ENCODE measurements at regions not wholly inside any gene's neighbourhood (a gene's known extent, or its start where the extent isn't known, plus 50 kb on each side); places are given as distances from the start of the nearest gene placed in this dataset.
A peak's percentile ranks its signal among the peaks of the same experiment; 100 is the strongest.
"Not testable (repeated sequence)": the region's sequence is repeated elsewhere in the genome, so short reads cannot be mapped to it uniquely, and the experiment has no call there.

DNA sequence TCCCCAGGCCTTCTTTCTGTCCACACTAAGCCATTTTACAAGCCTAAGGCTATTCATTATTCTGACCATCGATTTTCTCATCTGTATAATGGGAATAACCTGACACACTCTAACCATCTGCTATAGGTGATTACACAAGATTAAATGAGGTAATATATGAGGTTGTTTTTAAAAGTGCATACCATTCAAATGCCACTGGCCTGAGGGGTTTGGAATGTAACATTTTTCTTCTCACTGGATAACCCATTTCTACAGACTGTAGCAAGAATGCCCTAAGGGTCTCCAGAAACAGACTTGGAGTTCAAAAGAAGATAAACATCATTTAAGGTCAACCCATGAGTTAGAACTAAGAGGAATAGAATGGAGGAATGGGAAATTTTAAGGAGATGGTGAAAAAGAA is 111.7 kb upstream of the SETBP1 start:
- DNase-seq: no peak

- DNase-seq: no peak
These were observed 111.2 kb upstream of the SETBP1 start for GRCh38 chr18:44569391-44570055.

DNA sequence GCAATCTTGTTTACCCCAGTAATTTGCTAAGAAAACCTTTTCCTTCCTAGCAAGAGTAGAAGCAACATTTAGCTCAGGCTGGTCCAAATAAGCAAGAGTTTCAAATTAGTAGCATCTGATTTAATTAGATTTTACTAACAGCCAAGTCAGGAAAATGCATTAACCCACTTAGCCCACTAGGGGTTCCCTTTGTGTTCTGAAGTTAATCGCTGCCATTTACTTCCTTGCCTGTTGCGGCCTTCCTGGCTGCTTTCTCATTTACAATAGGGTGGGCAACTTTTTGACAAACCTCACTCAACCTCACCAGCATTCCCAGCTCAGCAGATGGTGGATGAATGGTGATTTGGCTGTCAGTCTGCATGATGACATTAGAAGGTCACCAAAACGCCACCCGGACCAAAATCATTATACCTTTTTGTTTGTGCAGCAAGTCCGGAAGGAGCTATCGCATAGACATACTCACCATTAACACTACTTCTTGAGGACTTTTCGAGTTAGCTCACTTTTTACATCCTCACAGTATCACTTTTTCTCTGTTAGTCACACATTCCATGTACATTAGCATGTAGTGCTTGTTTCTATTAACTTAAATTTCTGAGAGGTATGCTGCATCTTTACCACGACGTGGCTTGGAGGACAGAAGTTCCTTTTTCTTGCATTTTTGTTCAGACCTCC is 101.5 kb upstream of the SETBP1 start:
- DNase-seq: no peak

DNA sequence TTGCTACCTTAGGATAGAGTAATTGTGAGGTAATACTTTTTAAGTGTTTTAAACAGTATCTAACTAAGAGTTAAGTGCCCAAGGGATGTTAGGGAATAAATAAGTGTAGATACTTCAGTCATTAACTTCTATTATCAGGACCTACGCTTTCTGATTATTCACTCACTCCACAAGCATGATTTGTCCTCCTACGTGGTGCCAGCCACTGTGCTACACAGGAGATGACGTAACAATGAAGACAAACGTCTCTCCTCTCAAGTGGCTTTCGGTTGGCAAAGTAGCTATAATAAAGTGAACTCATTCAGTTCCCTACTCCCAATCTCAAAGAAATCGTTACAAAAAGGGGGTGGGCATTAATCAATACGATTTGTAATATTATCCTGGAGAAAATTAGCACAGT is 100.9 kb upstream of the SETBP1 start:
- DNase-seq: no peak

DNA sequence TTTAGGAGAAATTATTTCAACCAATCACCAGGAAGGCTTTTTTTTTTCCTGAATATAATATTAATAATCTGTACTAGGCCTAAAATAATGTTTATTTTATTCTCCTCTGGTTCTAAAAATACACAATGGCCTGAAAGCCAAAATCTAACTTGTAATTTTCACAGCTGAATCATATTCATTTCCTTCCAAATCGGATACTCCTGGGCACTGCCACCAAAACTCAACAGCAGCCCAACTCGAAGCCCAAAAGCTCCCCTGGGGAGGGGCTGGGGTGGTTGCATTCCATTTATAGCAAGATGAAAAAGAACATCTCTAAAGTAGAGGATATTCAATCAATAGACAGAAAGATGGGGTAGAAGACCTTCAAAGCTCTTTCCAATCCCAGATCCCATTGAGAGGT is 100.5 kb upstream of the SETBP1 start:
- no peak for DNase-seq

- not testable (repeated sequence) for DNase-seq
These were observed 99.9 kb upstream of the SETBP1 start for GRCh38 chr18:44580782-44581181.

DNA sequence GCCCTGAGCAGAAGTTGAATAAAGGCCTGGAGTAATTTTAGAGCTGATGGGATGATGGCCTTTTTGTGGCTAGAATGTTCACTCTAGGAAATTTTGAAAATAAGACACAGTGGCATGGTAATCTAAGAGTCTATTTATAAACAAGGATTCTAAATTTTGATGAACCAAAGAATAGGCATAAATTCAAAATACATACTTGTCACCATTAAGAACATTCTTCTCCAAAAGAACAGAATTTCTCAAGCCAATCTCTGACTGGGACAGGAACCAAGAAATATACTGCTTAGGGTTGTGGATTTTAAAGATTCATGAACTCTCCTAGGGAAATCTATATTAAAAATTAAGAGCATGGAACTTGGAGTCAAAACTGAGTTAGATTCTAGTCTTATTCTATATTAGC is 98.2 kb upstream of the SETBP1 start:
- no peak for DNase-seq

DNA sequence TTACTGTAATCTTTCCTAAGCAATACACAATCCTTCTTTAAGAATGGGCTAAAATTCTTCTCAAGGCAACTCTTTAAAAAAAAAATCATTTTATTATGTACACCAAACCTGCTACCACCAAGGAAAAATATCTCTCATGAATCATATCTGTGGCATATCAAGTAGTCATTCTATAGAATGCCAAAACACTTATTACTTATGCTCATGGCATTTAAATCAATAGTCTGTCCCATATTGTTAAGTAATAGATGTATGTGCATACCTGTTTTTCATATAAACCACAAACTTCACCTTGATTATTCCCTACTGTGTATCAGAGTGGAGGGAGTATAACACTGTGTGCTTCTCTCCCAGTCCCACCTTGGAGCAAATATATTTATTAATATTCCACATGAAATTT is 95.8 kb upstream of the SETBP1 start:
- no peak for DNase-seq

- no peak for DNase-seq
These were observed 93.7 kb upstream of the SETBP1 start for GRCh38 chr18:44586782-44587524.

DNA sequence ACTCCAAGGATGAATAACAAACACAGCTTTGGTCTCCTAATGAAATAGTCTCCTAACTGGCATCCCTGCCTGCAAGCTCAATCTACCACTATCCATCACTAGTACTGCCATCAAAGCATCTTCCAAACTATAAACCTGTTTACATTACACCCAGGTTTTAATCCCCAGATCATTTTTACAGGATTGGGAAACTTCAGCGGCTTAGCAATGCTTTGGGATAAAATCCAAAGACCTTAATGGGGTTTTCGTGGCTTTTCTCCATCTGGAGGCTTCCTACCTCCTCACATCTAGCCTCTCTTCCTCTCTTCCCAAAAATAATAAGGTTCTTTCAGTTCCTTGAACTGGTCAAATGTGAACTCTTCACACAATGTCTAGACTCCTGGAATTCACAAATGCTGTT is 92.2 kb upstream of the SETBP1 start:
- no peak for DNase-seq

GRCh38 chr18:44589693-44590355 is 90.9 kb upstream of the SETBP1 start:
- DNase-seq: no peak

DNA sequence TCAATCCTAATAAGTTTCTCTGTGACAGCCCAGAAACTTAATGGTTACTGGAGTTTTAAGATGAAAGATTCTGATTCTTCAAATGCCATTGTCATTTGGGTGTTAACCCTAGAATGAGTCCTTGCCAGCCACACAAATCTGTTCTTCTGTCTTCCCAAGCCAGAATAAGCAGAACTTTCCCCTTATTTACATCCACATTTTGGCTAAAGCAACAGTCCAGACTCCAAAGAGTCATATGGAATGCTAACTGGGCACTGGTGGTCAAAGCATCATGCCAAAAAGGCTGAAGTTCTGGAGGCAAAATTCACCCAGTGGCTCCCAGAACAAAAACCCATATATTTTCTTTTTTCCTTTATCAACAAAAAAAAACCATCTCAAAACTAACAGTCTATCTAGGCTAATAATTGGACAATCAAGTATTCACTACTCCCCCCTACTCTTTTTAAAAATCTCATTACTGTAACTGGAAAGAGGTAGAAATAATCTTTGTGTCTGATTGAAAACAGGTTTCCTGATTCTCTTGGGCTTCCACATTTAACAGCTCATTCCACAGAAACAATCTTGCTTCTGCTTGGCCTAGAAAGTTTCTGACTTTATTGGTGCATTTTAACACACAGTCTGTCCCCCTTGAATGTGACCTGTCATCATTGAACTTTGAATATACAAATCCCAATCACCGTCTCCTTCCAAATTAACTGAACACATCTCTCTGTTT is 89.6 kb upstream of the SETBP1 start:
- no peak for DNase-seq

DNA sequence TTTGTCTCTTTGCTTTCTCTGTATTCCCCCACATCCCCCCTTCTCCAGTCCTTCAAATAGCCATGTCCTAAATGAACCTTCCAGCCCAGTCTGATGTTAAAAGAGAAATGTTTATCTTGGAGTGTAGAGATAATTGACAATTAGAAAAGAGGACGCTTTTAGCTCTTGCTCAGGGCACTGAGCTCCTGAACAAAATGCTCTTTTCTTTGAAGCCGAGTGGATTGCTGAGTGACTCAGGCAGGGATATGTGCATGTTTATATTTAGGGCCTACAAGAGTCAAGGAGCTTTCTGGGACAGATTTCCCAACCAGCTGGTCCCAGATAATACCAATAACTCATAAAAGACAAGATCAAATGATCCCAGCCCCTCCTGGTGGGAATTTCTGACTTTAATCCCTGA is 88.0 kb upstream of the SETBP1 start:
- no peak for DNase-seq

GRCh38 chr18:44594799-44595467 is 85.8 kb upstream of the SETBP1 start:
- no peak for DNase-seq

DNA sequence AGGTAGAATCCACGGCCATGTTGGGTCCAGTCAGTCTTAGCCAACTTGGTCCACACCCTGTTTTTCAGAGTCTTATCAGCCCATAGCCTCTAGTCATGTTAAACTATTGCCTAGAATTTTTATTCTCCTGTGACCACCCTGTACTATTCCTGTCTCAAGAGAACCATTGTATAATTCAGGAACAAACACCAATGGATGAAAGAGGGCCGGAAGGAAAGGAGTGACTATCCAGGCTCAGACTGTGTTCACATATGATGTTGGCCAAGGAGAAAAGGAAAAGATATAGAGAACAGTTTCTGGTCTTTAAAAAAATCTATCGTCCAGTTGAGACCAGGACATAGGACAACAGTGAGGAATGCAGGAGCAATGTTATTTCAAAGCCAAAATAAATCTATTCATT is 82.9 kb upstream of the SETBP1 start:
- no peak for DNase-seq

DNA sequence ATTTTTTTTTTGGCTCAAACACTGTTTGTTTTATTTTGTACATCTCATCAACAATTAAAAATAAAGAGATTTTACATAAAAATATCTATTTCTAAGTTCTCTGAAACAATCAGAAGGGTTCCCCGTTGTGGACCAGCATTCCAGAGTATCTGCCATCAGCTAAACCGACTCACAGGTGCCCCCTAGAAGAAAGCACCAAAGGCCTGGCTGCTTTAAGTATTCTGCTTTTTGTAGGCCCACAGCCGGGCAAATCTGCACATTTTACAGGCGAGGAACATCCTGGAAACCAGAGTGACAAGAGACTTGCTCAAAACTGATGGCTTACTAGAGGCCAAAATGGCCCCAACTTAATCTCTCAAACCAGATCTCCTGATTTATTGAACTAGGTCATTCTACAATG is 82.2 kb upstream of the SETBP1 start:
- DNase-seq: no peak

GRCh38 chr18:44599412-44599811 is 81.3 kb upstream of the SETBP1 start:
- no peak for DNase-seq

GRCh38 chr18:44601447-44601846 is 79.2 kb upstream of the SETBP1 start:
- DNase-seq: no peak

DNA sequence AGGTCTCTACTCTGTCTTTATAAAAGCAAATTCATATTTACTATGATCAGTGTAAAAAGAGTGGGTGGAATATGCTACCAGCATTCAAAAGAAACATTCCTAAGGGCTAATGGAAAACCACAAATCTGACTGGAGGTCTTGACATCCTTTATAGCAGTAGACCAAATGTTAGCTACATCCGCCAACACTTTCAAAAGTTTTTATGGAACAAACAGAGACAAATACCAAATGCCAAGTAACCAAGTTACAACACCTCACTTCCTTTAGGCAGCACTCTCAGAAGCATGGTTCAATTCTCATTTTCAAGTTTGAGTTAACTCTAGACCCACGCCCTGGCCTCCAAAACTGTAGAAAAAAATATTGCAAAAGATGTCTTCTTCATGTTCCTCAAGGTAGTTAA is 78.3 kb upstream of the SETBP1 start:
- no peak for DNase-seq

- no peak for DNase-seq
These were observed 77.8 kb upstream of the SETBP1 start for GRCh38 chr18:44602845-44603244.

DNA sequence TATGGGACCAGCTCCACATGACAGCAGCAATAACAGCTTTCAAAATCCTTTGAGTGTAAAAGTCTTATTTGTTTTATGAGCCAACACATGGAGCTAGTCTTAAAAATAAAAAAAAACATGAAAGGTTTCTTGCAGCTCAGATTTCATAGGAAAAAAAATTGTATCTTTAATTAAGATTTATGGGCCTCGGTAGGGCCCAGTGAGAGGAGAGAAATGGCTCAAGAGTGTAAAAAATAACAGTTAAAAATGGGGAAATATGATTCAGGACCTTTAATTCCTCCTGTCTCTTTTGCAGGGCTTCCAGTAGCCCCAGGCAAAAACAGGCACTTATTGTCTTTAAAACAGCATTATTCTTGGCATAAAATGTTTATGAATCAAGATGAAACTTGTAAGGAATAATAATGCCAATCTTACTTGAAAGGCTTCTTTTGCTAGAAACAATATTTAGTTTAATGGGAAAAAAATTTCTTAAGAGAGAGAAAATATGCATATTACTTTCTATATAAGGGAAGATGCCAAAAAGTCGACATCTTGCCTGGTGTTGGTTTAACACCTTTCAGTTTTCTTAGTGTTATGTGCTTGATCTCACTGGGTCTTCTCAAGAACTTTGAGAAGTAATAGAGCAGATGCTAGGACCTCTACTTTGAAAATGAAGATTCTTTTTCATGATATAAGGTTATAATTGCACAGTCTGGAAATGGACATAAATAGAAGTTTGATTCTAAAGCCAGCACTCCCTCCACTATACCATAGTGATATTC is 71.3 kb upstream of the SETBP1 start:
- peak; percentile 6 for DNase-seq

DNA sequence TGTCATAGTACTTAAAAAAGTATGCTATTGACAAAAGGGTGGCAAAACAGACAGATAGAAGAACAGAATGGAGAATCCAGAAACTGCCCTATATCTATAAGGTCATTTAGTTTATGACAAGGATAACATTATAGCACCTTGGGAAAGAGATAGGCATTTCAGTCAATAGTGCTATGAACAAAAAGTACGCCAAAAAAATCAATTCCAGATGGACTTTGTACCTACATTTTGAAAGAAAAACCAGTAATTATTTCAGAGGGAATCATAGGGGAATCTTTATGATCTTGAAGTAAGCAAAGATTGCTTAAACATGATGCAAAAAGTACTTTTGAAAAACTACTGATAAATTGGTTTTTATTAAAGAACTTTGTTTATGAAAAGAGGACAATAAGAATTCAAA is 59.9 kb upstream of the SETBP1 start:
- DNase-seq: no peak
